GM18505 (cell line): ENCODE measurements at regions not wholly inside any gene's neighbourhood (a gene's known extent, or its start where the extent isn't known, plus 50 kb on each side); places are given as distances from the start of the nearest gene placed in this dataset.
"Not testable (repeated sequence)": the region's sequence is repeated elsewhere in the genome, so short reads cannot be mapped to it uniquely, and the experiment has no call there.

Experiments used
- ATAC-seq: cut with Tn5 transposase; IDR thresholded peaks from one replicate; pipeline ENCODE4 v1.9.1; 2021; ENCODE audit not compliant: unreplicated experiment
- POLR2A ChIP-seq: IDR thresholded peaks from 4 replicates; pipeline ENCODE4 v1.6.1; 2011; ENCODE audit warnings: borderline replicate concordance; ENCODE audit not compliant: insufficient read depth, insufficient read length; ENCODE audit errors: extremely low read depth

DNA sequence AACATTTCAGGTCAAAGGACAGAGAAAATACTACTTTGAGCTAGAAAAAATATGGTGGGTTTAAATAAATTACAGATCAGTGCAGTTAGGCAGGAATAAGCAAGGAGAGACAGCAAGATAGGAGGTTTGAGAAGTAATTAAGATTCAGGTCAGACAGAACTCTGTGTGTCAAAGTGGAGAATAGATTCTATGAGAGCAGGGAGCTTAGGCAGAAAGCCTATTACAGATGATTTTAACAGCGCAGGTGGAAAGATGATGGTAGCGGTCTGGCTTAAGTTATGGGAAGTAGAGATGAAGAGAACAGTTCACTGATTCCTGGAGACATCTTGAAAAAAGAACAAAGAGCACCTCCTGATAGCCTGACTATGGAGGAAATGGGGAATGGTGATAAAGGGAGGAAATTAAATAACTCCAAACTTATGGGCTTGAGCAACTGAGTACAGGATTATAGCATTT, 106.0 kb downstream of the APIP start:
- ATAC-seq = no peak
- no peak for TF ChIP-seq POLR2A

GRCh38 chr11:34809191-34810106, 106.7 kb downstream of the APIP start:
- ATAC-seq = no peak
- no peak for TF ChIP-seq POLR2A

GRCh38 chr11:34806875-34807274, 109.3 kb downstream of the APIP start:
- ATAC-seq = no peak
- no peak for TF ChIP-seq POLR2A

GRCh38 chr11:34805937-34806336, 110.2 kb downstream of the APIP start:
- TF ChIP-seq POLR2A = no peak
- ATAC-seq = no peak

- no peak for ATAC-seq
- no peak for TF ChIP-seq POLR2A
Measured at GRCh38 chr11:34799848-34800247, 116.3 kb downstream of the APIP start.

GRCh38 chr11:34798985-34799384, 117.2 kb downstream of the APIP start:
- TF ChIP-seq POLR2A = no peak
- ATAC-seq = no peak

GRCh38 chr11:34797497-34797896, 118.7 kb downstream of the APIP start:
- ATAC-seq = not testable (repeated sequence)

GRCh38 chr11:34795641-34796040, 120.5 kb downstream of the APIP start:
- no peak for TF ChIP-seq POLR2A
- ATAC-seq = no peak

GRCh38 chr11:34794696-34795095, 121.5 kb downstream of the APIP start:
- no peak for TF ChIP-seq POLR2A
- no peak for ATAC-seq

DNA sequence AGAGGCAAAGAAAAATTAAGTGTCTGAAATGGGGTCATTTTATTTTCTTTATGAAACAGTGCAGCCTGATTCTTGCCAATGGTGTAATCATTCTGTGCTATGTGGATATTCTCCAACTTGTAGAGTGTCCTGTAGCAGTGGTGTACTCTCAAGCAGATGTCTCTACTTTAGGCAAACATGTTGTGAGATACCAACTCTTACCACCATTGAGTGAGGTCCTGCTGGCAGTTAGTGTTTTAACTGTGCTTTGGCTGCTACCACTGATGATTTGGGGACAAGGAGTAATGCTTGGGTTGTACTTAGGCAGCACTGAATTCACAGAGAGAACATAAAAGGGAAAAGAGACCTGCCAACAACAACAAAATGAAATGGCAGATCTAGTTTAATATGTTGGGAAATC, 122.5 kb downstream of the APIP start:
- no peak for ATAC-seq
- no peak for TF ChIP-seq POLR2A

DNA sequence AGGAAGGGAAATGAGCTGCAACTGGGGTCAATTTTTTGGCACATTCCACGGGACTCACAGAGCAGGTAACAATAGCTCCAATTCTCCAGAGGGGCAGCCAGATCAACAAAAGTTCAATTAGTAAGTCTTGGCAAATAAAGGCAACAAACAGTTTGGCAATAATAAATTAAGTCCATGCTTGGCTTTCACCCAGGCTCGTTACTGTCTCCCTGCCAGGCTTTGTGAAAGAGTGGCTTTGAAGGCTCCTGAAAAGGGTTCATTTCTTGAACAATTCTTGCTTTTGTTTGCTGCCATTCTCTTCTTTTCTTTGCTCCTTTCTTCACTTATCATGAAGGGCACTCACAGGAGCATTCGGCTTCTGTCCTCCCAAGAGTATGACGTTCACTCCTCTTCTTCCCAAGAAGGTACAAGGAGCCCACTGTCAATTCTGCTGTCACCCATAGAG, 123.3 kb downstream of the APIP start:
- no peak for ATAC-seq
- no peak for TF ChIP-seq POLR2A

DNA sequence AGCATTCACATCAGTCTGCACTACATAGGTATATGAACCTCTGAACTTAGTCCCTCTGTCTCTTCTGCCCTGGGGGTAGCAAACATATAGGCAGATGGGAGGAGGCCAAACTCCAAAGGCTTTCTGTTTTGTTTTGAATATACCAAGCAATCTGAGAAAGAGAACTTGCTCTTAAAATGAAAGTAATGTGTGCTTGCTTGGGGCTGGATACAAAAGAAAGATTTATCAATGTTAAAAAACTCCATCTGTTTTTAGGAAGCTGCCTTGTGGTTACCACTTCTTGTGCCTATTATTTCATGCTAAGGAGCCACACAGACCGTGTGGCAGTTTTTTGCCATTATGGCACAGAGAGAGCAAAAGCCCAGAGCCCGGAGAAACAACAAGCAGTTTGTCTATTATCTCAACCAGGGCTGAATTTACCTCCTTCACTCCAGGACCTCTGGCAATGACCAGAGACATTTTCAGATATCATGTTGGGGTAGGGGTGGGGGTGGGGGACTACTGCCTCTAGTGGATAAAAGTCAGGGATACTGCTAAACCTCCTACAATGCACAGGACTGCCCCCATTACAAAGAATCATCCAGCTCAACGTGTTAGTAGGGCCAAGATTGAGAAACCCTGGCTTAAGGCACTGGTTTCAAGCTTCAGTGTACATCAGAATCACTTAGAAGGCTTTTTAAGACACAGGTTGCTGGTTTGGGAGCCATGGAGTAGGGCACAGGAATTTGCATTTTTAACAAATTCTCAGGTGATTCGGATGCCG, 124.2 kb downstream of the APIP start:
- peak; percentile 62 for ATAC-seq
- TF ChIP-seq POLR2A = no peak

DNA sequence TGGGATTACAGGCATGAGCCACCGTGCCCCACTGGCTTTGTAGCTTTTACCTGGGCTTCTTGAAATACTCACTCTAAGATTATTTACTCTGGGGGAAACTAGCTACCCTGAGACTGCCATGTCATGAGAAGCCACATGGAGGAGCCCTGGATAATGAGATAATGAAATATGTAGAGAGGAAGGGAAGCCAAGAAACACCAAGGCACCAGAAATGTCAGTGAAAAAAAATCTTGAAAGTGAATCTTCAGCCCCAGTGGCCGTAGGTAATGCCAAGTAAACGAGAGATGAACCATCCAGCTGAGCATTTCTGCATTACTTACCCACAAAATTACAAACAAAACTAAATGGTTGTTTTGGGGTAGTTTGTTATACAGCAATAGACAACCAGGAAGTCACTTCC, 125.6 kb downstream of the APIP start:
- ATAC-seq = no peak
- no peak for TF ChIP-seq POLR2A
